Mesendoderm (in vitro differentiated cells): ENCODE measurements at regions not wholly inside any gene's neighbourhood (a gene's known extent, or its start where the extent isn't known, plus 50 kb on each side); places are given as distances from the start of the nearest gene placed in this dataset.

Experiments
- DNase-seq: peaks from one replicate; pipeline ENCODE4 v3.0.0; 2013
- H2AK5ac ChIP-seq: 2 replicates; pipeline ENCODE4 v1.6.1; 2013; ENCODE audit warnings: low read length, inconsistent platforms
- H2BK120ac ChIP-seq: 2 replicates; pipeline ENCODE4 v1.6.1; 2013; ENCODE audit warnings: low read depth, mild to moderate bottlenecking, low read length, moderate library complexity, mixed read lengths
- H2BK15ac ChIP-seq: replicated peaks from 2 replicates; pipeline ENCODE4 v1.6.1; 2013; ENCODE audit warnings: low read depth, mild to moderate bottlenecking, moderate library complexity
- H2BK5ac ChIP-seq: 2 replicates; pipeline ENCODE4 v1.6.1; 2013; ENCODE audit warnings: low read length, inconsistent platforms
- H3K18ac ChIP-seq: 2 replicates; pipeline ENCODE4 v1.6.1; 2013; ENCODE audit warnings: mild to moderate bottlenecking, low read length, mixed read lengths
- H3K23ac ChIP-seq: one replicate; pipeline ENCODE4 v1.6.1; 2013; ENCODE audit warnings: low read length
- H3K27ac ChIP-seq: 2 replicates; pipeline ENCODE4 v1.5.1; 2013; ENCODE audit warnings: low read depth, mild to moderate bottlenecking, inconsistent platforms, low read length, moderate library complexity
- H3K27me3 ChIP-seq: 2 replicates; pipeline ENCODE4 v1.6.1; 2013; ENCODE audit warnings: low read length, control low read depth, mild to moderate bottlenecking, inconsistent platforms; ENCODE audit not compliant: insufficient read depth, poor library complexity
- H3K36me3 ChIP-seq: 2 replicates; pipeline ENCODE4 v1.6.1; 2013; ENCODE audit warnings: low read length, inconsistent platforms; ENCODE audit not compliant: control insufficient read depth, insufficient read depth
- H3K4ac ChIP-seq: one replicate; pipeline ENCODE4 v1.6.1; 2013; ENCODE audit warnings: low read depth, mild to moderate bottlenecking, low read length, moderate library complexity
- H3K4me1 ChIP-seq: 2 replicates; pipeline ENCODE4 v1.6.1; 2013; ENCODE audit warnings: low read depth, low read length, inconsistent platforms; ENCODE audit not compliant: control insufficient read depth
- H3K4me2 ChIP-seq: 2 replicates; pipeline ENCODE4 v1.6.1; 2013; ENCODE audit warnings: low read length
- H3K4me3 ChIP-seq: 2 replicates; pipeline ENCODE4 v1.5.1; 2013; ENCODE audit warnings: mild to moderate bottlenecking, low read length
- H3K56ac ChIP-seq: one replicate; pipeline ENCODE4 v1.6.1; 2013; ENCODE audit warnings: low read length
- H3K79me1 ChIP-seq: 2 replicates; pipeline ENCODE4 v1.6.1; 2013; ENCODE audit warnings: low read length, inconsistent platforms
- H3K79me2 ChIP-seq: 2 replicates; pipeline ENCODE4 v1.6.1; 2013; ENCODE audit warnings: mild to moderate bottlenecking, low read length; ENCODE audit not compliant: control insufficient read depth, insufficient read depth
- H3K9ac ChIP-seq: 2 replicates; pipeline ENCODE4 v1.6.1; 2013; ENCODE audit warnings: low read length, inconsistent platforms
- H4K5ac ChIP-seq: one replicate; pipeline ENCODE4 v1.6.1; 2013; ENCODE audit warnings: low read length
- H4K8ac ChIP-seq: one replicate; pipeline ENCODE4 v1.6.1; 2013; ENCODE audit warnings: low read depth, mild to moderate bottlenecking, control low read depth, low read length, moderate library complexity
- WGBS: extraction: QIAGEN DNeasy Blood & Tissue Kit; methylation state at CpG from one replicate; pipeline ENCODE4 v1.1.7; 2013; ENCODE audit warnings: low lambda C conversion rate, missing lambda C conversion rate; ENCODE audit not compliant: insufficient coverage; ENCODE audit errors: extremely low coverage; 5-methylcytosine and 5-hydroxymethylcytosine counted together

GRCh38 chr5:107803728-107804127, 133.0 kb upstream of the EFNA5 start:
- Histone ChIP-seq H3K23ac (no peak overlapping the region), H3K4me2 (no peak overlapping the region), H2BK5ac (no peak overlapping the region), H2AK5ac (no peak overlapping the region), H2BK120ac (no peak overlapping the region), H4K5ac (no peak overlapping the region), H3K56ac (no peak overlapping the region), H4K8ac (no peak overlapping the region), H3K27me3 (no peaks in the 10 kb centered on the region), H3K79me2 (no peaks in the 10 kb centered on the region), H3K79me1 (no peaks in the 10 kb centered on the region), H3K27ac (no peak overlapping the region), H2BK15ac (no peak overlapping the region), H3K4me1 (peaks cover 7% of the 10 kb centered on the region), H3K9ac (no peak overlapping the region), H3K36me3 (no peaks in the 10 kb centered on the region), H3K18ac (no peak overlapping the region), H3K4me3 (no peak overlapping the region), H3K4ac (no peak overlapping the region)
- no peak for DNase-seq

- H4K8ac ChIP-seq: no peak overlapping the region
- H3K79me1 ChIP-seq: no peaks in the 10 kb centered on the region
- H2BK15ac ChIP-seq: no peak overlapping the region
- no peak overlapping the region for H2BK5ac ChIP-seq
- H2AK5ac ChIP-seq: no peak overlapping the region
- H2BK120ac ChIP-seq: no peak overlapping the region
- H3K79me2 ChIP-seq: no peaks in the 10 kb centered on the region
- no peak overlapping the region for H3K9ac ChIP-seq
- H3K56ac ChIP-seq: no peak overlapping the region
- no peak overlapping the region for H3K23ac ChIP-seq
- no CpG with 5 or more reads among the region's 2 CpGs for WGBS
- no peak overlapping the region for H4K5ac ChIP-seq
- no peak overlapping the region for H3K4me3 ChIP-seq
- H3K36me3 ChIP-seq: no peaks in the 10 kb centered on the region
- H3K4ac ChIP-seq: no peak overlapping the region
- no peaks in the 10 kb centered on the region for H3K4me1 ChIP-seq
- no peaks in the 10 kb centered on the region for H3K27me3 ChIP-seq
- no peak overlapping the region for H3K27ac ChIP-seq
- DNase-seq: no peak
- no peak overlapping the region for H3K4me2 ChIP-seq
- no peak overlapping the region for H3K18ac ChIP-seq
Measured at GRCh38 chr5:107801061-107801460, 130.3 kb upstream of the EFNA5 start.

GRCh38 chr5:107799306-107799705, 128.6 kb upstream of the EFNA5 start:
- WGBS: no CpG with 5 or more reads among the region's 7 CpGs
- Histone ChIP-seq H3K27me3 (no peaks in the 10 kb centered on the region), H3K4me2 (no peak overlapping the region), H3K4me1 (no peaks in the 10 kb centered on the region), H3K4ac (no peak overlapping the region), H3K79me2 (no peaks in the 10 kb centered on the region), H3K56ac (no peak overlapping the region), H4K5ac (no peak overlapping the region), H2AK5ac (no peak overlapping the region), H2BK120ac (no peak overlapping the region), H3K79me1 (no peaks in the 10 kb centered on the region), H2BK15ac (no peak overlapping the region), H3K27ac (no peak overlapping the region), H4K8ac (no peak overlapping the region), H3K23ac (no peak overlapping the region), H3K4me3 (no peak overlapping the region), H3K9ac (no peak overlapping the region), H2BK5ac (no peak overlapping the region), H3K18ac (no peak overlapping the region), H3K36me3 (no peaks in the 10 kb centered on the region)
- no peak for DNase-seq

DNA sequence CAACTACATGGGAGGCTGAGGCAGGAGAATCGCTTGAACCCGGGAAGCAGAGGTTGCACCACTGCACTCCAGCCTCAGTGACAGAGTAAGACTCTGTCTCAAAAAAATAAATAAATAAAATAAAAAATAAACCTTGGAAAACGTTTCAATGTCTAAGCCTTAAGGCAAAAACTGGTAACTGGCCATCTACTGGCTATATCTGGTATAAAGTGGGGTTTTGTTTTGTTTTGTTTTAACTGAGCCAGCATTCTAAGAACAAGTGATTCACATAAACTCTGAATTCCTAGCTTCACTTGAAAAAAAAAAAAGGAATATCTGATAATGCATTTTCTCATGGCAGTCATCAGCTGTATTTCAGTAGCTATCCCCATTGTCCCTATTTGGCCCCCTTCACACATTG, 126.1 kb upstream of the EFNA5 start:
- no peak overlapping the region for H3K4me2 ChIP-seq
- no peak overlapping the region for H2BK15ac ChIP-seq

DNA sequence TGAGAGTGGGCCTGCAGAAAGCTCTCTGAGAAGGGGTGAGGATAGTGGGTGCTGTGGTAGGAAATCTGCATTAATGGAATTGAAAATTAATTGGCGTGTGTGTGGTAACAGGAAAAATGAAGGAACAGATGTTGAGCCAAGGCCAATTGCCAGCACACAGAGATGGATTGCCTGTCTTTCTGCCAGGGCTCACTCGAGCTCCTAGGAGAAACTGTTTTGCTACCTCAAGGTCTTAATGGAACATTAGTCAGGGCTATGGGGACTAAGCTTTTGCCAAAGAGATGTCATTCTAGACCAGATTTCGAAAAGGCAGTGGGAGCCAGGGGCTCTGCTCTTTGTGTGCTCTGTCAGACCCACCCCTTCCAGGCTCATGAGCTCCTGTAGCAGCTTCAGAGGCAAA, 124.0 kb upstream of the EFNA5 start:
- no peak overlapping the region for H3K18ac ChIP-seq
- H3K4me2 ChIP-seq: no peak overlapping the region

More for the DNA sequence above, 126.1 kb upstream of the EFNA5 start:
- H3K4me3 ChIP-seq: no peak overlapping the region
- no peaks in the 10 kb centered on the region for H3K79me1 ChIP-seq
- no peak overlapping the region for H3K9ac ChIP-seq
- H3K27me3 ChIP-seq: no peaks in the 10 kb centered on the region
- H4K5ac ChIP-seq: no peak overlapping the region
- no peak overlapping the region for H2BK120ac ChIP-seq
- no peaks in the 10 kb centered on the region for H3K36me3 ChIP-seq
- no peak overlapping the region for H2AK5ac ChIP-seq
- H3K4ac ChIP-seq: no peak overlapping the region
- no peak overlapping the region for H4K8ac ChIP-seq
- DNase-seq: no peak
- WGBS: no CpG with 5 or more reads among the region's 3 CpGs
- no peak overlapping the region for H2BK5ac ChIP-seq
- H3K79me2 ChIP-seq: no peaks in the 10 kb centered on the region
- no peak overlapping the region for H3K56ac ChIP-seq
- H3K4me1 ChIP-seq: no peaks in the 10 kb centered on the region
- H3K18ac ChIP-seq: no peak overlapping the region
- H3K23ac ChIP-seq: no peak overlapping the region
- H3K27ac ChIP-seq: no peak overlapping the region

DNA sequence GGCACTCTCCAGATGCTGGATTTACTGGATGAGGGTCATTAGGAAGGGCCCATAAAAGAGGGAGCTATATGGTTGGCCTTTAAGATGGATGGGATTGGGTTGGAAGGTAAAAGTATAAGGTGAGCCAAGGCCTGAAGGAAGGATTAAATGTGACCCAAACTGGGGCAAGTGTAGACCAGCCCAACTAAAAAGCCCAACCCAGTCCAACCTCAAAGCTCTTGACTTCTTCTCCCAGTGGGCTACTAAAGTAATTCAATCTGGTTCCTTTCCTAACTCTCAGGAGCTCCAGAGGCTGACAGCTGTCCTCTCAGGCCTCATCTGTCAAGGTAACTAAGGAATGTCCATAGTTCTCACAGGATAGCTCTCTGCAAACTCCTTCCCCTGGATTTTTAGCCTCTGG, 122.2 kb upstream of the EFNA5 start:
- H4K8ac ChIP-seq: no peak overlapping the region
- H3K4me2 ChIP-seq: no peak overlapping the region
- no peaks in the 10 kb centered on the region for H3K36me3 ChIP-seq
- H3K27ac ChIP-seq: no peak overlapping the region
- DNase-seq: no peak
- H2BK120ac ChIP-seq: no peak overlapping the region
- no peaks in the 10 kb centered on the region for H3K27me3 ChIP-seq
- H3K79me1 ChIP-seq: no peaks in the 10 kb centered on the region
- no peak overlapping the region for H2AK5ac ChIP-seq
- no peaks in the 10 kb centered on the region for H3K79me2 ChIP-seq
- no peak overlapping the region for H3K23ac ChIP-seq
- H3K4me1 ChIP-seq: no peaks in the 10 kb centered on the region
- H3K56ac ChIP-seq: no peak overlapping the region
- H3K4ac ChIP-seq: no peak overlapping the region
- no peak overlapping the region for H2BK5ac ChIP-seq
- no peak overlapping the region for H4K5ac ChIP-seq
- no peak overlapping the region for H3K9ac ChIP-seq
- H2BK15ac ChIP-seq: no peak overlapping the region
- H3K4me3 ChIP-seq: no peak overlapping the region
- H3K18ac ChIP-seq: no peak overlapping the region

More for the DNA sequence above, 124.0 kb upstream of the EFNA5 start:
- Histone ChIP-seq H2BK15ac (no peak overlapping the region), H3K36me3 (no peaks in the 10 kb centered on the region), H2AK5ac (no peak overlapping the region), H3K79me1 (no peaks in the 10 kb centered on the region), H3K4me3 (no peak overlapping the region), H3K4ac (no peak overlapping the region), H3K56ac (no peak overlapping the region), H4K8ac (no peak overlapping the region), H3K79me2 (no peaks in the 10 kb centered on the region), H2BK5ac (no peak overlapping the region), H3K9ac (no peak overlapping the region), H3K27ac (no peak overlapping the region), H3K23ac (no peak overlapping the region), H4K5ac (no peak overlapping the region), H3K27me3 (no peaks in the 10 kb centered on the region), H3K4me1 (no peaks in the 10 kb centered on the region), H2BK120ac (no peak overlapping the region)
- no CpG with 5 or more reads among the region's 3 CpGs for WGBS
- DNase-seq: no peak
